ENCODE measurements at regions not wholly inside any gene's neighbourhood (a gene's known extent, or its start where the extent isn't known, plus 50 kb on each side); places are given as distances from the start of the nearest gene placed in this dataset.

DNA sequence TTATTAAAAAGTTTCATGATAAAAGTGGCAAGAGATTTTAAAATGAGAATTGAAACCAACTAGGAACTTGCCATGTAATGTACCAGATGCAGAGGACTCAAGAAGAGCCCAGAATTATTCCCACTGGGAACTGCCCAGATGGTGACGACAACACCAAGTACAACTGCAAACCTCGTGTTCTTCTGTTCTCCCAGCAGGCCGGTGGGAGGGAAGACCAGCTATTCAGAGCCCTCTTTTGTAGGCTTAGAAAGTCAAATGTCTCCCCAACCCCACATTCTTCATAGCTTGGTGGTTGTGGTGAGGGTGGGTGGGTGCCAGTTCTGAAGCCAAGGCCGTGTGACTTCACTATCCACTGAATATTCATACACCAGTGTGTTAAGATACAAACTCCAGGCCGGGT lies 54.3 kb upstream of the ITGB1 start:
- ChIA-PET POLR2A (no interaction called here), CTCF (interaction anchor here (1.3 to 4.2 kb wide), 2 partner anchors 104 to 143 kb away, joined by 4 to 28 read pairs; no protein-coding TSS in a partner anchor)
- dilution Hi-C loops (cut with MboI; ENCODE audit: extremely low pct_ligation_motif_present, low sequenced_read_pairs) = no loop called here
- FAIRE-seq (no peak), DNase-seq (ENCODE audit: low read depth, low spot score) (no peak)
- no peaks in the 10 kb centered on the region for H3K27me3 ChIP-seq (ENCODE audit: control insufficient read depth in 2 of 2, insufficient read depth in 2 of 2, low read length in 2 of 2)
- H3K9me3 ChIP-seq (replicated peaks; ENCODE audit: control insufficient read depth, insufficient read depth, low read length) = no peaks in the 10 kb centered on the region
- H2AFZ ChIP-seq (ENCODE audit: low read depth, low read length) = no peak overlapping the region
- H3K4me3 ChIP-seq (replicated peaks in 1 of 3; ENCODE audit: insufficient read depth in 1 of 3, low read depth in 1 of 3, low read length in 3 of 3) = no peak overlapping the region
- H3K27ac ChIP-seq (ENCODE audit: insufficient read depth, low read depth, low read length) = no peak overlapping the region
- no peaks in the 10 kb centered on the region for H4K20me1 ChIP-seq (replicated peaks; ENCODE audit: control insufficient read depth, extremely low read depth, insufficient read depth, low read length)
- H3K79me2 ChIP-seq (ENCODE audit: control insufficient read depth, insufficient read depth, low read length) = no peaks in the 10 kb centered on the region
- H3K36me3 ChIP-seq (ENCODE audit: control insufficient read depth in 2 of 2, extremely low read depth in 1 of 2, insufficient read depth in 2 of 2, low read length in 2 of 2) = no peaks in the 10 kb centered on the region
- intact Hi-C loops (cut with micrococcal nuclease) = no loop called here
- no peak overlapping the region for H3K9ac ChIP-seq (replicated peaks; ENCODE audit: extremely low read depth, insufficient read depth, low read length)
- peaks cover 2% of the 10 kb centered on the region for H3K4me1 ChIP-seq (ENCODE audit: control insufficient read depth, extremely low read depth, insufficient read depth, low read length)
- no peak overlapping the region for H3K4me2 ChIP-seq (ENCODE audit: insufficient read depth, low read length)
- H3K9me1 ChIP-seq (replicated peaks; ENCODE audit: control insufficient read depth, extremely low read depth, insufficient read depth, low read length) = no peaks in the 10 kb centered on the region
- TF ChIP-seq FOS (IDR thresholded peaks at IDR 0.05; ENCODE audit: borderline replicate concordance, insufficient read depth, low read length) (no peak), EZH2 (IDR thresholded peaks at IDR 0.05; ENCODE audit: borderline replicate concordance, low read depth, low read length, severe bottlenecking) (no peak), MYC (IDR thresholded peaks at IDR 0.05; ENCODE audit: low read depth, low read length) (no peak)
- TF ChIP-seq, protein P1, sequence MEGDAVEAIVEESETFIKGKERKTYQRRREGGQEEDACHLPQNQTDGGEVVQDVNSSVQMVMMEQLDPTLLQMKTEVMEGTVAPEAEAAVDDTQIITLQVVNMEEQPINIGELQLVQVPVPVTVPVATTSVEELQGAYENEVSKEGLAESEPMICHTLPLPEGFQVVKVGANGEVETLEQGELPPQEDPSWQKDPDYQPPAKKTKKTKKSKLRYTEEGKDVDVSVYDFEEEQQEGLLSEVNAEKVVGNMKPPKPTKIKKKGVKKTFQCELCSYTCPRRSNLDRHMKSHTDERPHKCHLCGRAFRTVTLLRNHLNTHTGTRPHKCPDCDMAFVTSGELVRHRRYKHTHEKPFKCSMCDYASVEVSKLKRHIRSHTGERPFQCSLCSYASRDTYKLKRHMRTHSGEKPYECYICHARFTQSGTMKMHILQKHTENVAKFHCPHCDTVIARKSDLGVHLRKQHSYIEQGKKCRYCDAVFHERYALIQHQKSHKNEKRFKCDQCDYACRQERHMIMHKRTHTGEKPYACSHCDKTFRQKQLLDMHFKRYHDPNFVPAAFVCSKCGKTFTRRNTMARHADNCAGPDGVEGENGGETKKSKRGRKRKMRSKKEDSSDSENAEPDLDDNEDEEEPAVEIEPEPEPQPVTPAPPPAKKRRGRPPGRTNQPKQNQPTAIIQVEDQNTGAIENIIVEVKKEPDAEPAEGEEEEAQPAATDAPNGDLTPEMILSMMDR (IDR thresholded peaks at IDR 0.05; ENCODE audit: extremely low read depth in 1 of 2, insufficient read depth in 1 of 2, low read depth in 1 of 2, low read length in 2 of 2) = no peak
- BruUV-seq (replicated peaks) = no TSS peak

Measured in endothelial cell of umbilical vein (primary cell).